HS-5 (cell line): ENCODE measurements at regions not wholly inside any gene's neighbourhood (a gene's known extent, or its start where the extent isn't known, plus 50 kb on each side); places are given as distances from the start of the nearest gene placed in this dataset.
"Not testable (repeated sequence)": the region's sequence is repeated elsewhere in the genome, so short reads cannot be mapped to it uniquely, and the experiment has no call there.

Source experiments
- DNase-seq: peaks from one replicate; pipeline ENCODE4 v3.0.0-alpha.2; 2012; ENCODE audit warnings: low read depth

DNA sequence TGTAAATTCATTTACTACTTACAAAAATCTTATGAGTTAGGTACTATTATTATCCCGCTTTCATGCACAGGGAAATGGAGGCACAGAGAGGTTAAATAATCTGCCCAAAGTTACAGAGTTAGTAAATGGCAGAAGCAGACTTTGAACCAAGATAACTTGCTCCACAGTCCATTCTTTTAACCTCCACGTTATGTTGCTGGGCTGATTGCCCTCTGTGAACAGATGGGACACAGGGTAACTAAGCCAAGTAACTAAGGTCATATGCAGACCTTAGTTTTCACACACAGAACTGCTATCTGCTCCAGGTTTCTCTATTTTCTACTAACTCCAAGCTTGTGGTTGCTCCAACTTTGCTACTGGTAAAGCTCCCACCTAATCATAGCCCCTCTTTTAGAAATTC is 147.1 kb upstream of the IFNG-AS1 start:
- no peak for DNase-seq

DNA sequence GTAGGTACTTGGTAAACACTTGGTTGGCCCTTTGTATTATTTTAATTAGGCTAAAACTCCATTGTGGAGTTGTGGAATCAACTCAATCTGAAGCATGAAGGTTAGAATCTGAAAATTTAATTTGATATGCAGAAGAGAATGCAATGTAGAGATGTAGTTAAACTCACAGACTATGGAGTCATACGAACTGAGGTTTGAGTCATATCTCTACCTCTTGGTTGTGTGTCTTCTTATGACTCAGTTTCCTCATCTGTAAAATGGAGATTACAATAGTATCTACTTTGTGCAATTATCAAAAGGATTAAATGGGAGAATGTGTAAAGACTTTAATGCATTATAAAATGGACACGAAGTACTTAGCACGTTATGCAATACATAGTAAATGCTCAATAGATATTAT is 146.0 kb upstream of the IFNG-AS1 start:
- DNase-seq, result no peak

DNA sequence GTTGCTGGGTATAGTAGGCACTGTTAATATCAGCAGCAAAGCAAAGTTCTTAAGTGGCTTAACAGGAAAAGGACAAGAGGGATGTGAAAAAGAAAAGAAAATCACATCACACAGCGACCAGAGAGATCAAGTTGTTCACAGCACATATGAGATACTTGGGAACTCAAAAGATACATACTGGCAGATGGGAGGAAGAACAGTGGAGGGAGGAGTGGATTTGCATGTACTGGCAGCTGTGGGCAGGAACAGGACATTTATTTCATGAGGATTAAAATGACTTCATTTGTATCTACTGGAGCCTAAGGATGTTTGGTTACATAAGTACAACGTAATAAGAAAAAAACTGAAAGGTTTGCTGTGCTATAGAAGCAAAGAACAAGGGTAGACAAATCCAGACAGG is 136.5 kb upstream of the IFNG-AS1 start:
- no peak for DNase-seq

DNA sequence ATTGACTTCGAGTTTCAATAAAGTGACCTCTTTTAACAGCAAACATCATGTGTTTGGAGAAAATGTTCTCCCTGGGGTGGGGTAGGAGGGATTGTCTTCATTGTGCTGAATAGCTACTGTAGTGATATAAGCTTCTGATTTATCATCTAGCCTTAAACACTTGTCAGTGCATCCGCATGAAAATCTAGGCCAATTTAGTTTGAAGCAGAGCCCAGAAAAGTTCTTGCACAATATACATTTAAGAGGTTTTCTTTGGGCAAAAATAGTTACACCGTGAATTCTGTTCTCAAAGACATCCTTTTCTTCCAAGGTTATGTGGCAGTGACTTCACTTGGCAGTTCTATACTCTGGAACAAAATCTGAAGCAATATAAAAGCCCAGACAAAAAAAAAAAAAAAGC is 136.0 kb upstream of the IFNG-AS1 start:
- DNase-seq, result no peak

DNA sequence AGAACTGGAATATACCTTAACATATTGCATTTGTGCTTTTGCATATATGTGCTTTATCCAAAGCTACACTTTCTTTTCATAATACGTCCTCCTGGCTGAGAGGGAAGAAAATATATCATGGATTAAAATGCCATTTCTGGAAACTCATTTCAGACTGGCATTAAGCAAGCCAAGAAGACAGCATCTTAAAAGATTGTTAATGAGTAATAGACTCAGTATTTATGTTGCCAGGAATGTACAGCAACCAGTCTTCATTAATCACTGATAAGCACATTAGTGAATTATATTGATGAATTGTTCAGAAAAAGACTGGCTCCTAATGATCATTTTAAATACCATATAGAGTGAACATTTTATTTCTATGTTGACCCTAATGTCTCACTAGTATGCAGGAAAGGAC is 134.9 kb upstream of the IFNG-AS1 start:
- no peak for DNase-seq

DNA sequence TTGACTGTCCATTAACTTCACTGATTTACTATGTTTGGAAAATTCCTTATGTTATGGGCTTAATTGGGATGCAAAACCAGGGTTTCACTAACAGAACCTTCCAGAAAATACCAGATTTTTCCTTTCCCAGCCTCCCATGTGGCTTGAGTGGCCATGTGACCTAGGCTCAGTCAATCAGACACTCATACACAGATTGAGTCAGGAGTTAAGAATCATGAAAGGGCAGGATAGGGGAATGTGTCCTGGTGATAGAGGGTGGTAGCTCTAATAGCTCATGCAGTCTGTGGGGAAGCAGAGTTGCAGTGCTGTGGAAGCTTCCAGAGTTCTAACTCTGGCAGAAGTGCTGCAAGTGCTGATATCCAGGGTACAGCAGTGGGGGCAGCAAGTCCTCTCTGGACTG is 134.1 kb upstream of the IFNG-AS1 start:
- no peak for DNase-seq

DNA sequence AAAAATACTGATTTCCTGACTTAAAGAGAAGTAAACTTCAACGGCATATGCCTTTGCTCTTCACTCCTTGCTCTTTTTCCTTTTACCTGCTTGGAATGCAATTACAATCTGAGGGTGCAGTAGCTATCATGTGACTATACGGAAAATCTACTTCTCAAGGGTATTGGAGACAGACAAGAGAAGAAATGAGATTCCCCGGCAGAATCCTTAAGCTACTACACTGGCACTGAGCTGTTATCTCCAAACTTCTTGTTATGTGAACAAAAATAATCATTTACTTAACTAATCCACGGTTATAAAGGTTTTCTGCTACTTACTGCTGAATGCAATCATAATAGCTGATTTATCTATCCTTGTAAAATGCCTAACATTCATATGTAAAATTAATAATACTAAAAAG is 118.0 kb upstream of the IFNG-AS1 start:
- DNase-seq, result no peak

DNA sequence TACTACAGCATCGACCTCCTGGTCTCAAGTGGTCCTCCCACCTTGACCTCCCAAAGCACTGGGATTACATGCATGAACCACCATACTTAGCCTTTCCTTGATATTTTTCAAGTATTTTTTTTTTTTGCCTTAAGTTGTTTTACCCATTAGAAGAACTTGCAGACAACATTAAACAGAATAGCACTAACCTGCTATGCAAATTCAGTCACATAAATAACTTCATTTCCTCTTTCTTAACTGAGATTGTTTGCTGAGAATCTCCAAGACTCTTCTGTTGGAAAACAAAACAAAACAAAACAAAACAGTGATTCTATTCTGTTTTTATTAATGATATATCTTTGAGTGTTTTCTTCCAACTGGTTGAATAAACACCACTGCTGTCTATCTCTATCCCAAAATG is 115.9 kb upstream of the IFNG-AS1 start:
- DNase-seq, result no peak

DNA sequence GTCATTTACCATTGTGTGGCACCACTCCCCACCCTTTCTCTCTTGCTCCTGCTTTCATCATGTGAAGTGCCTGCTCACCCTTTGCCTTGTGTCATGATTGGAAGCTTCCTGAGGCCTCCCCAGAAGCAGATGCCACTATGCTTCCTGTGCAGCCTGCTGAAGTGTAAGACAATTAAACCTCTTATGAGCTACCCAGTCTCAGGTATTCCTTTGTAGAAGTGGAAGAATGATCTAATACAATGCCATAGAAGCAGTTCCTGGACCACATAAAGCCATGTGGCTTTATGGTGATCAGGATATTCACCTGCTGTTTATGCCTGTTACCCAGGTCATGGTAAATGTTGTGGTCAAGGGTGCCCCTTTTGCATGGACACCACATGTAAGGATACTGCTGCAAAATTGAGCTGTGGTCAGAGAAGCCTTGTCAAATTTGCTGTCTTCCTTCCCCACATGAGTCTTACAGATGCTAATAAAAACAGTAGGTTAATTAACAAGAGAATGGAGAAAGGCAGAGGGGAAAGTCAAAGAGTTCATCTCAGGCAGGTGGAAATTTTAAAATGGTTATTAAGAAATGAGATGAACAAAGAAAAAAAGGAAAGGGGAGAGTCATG is 112.8 kb upstream of the IFNG-AS1 start:
- DNase-seq, result no peak

DNA sequence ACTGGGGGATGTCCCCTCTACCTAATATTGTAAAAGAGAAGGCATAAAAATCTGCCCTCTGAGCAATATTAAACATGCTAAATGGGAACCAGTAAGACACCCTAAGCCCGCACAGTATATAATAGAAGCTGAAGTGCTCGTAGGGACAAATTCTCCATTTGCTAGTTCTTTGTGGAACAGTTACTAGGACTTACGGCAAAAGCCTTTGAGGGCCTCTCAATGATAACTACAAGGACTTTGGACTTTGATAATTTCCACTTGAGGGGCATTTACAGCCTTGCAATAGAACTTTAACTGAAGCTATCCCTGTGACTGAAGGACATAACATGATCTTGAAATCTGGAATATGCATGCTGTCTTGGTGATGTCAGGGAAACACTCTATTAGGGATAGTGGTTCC is 111.5 kb upstream of the IFNG-AS1 start:
- DNase-seq, result no peak

DNA sequence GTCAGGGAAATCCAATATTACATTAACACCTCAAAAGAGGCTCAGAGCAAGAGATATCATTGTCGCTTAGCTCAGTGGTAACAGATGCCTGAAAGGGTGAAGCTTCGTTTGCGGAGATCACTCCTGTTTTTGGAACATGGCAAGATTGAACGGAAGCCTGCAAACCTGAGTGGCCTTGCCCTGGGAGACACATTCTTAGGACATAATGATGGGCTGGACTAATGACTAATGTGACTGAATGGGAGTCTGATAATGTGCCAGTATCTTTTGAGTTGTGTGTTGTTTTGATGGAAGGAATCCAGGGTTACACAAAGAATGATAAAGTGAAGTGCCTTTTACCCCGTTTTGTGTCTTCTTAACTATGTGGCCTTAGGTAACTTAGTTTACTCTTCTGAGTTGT is 109.3 kb upstream of the IFNG-AS1 start:
- DNase-seq, result no peak

DNA sequence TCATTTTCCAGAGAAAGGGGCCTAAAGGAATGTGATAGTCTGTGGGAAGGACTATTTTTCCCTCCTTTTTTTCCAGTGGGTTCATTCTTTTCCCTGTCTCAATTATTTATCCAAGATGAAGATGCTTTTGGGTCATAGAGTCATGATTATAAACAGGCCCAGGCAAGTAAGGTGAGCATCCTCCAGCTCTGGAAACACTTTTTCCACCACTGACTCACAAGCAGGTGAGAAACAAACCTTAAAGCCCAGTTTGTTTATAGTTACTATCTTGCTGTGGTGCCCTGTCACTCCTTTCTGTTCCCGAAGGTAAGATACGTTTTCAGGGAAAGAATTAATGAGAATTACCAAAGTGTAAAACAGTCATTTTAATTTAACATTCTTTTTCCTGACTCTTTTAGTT is 107.7 kb upstream of the IFNG-AS1 start:
- no peak for DNase-seq

DNA sequence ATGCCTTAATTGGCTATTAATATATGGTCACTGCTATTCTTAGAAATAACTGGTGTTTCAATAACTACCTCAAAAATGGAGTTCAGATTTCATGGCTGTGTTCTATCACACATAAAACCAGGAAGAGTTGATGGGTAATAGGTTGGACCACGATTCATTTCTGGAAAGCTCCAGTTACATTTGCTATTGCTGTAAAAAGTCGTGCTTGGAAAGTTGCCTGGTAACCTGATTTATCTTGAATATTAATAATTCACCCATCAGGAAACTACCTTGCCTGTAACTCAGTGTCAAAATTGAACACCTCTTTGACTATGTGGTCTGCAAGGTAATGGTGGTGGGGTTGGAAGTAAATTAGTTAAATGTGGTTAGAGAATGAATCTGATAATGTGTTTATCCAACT is 104.7 kb upstream of the IFNG-AS1 start:
- DNase-seq, result no peak

DNA sequence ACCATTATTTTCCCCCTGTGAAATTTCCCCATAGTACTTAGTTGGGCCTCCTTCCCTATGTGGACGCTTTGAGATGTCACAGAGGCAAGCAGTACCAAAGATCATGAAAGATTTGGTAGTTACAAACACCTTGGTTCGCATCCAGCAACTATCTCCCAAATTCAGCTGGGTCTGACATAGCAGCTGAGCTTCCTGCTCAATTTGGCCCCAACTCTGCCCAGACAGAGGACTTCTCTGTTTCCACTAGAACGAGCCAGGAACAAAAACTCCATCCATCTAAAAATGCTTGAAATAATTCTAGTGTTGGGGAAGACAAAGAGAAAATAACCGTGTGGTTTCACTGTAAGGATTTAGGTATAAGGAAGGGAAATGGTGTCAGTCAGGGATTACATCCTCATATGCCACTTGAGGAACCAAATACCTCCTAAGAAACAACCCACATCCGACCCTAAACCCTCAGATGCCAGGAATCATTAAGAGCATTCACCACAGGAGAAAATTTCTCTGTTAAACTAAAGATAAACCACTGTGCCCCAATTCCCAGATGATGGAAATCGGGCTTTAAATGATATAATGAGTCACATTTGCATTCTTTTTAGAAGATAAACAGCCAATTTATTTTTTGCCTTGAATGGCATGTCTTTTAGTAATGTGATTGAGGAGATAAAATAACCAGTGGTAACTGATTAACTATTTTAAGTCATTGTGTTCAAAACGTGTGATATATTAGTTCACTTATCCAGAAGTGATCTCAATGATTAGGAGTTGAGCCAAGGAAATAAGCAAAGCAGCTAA is 103.7 kb upstream of the IFNG-AS1 start:
- no peak for DNase-seq

DNA sequence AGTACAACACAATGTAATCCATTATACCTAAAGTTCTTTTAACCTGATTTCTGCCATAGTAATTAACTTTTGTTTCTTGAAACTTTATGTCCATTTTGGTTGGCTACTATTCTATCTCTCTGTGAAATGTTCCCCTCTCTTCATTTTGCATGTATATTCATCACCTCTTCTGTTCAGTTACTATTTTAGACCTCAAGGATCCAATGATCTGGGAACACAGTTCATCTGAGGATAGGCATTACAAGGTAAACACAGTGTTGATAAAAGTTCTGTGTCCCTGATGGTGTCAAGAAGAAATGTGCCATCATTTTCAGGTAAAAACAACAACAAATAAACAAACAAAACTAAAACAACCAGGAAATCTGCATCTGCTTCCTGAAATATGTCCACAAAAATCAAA is 102.2 kb upstream of the IFNG-AS1 start:
- DNase-seq, result no peak

DNA sequence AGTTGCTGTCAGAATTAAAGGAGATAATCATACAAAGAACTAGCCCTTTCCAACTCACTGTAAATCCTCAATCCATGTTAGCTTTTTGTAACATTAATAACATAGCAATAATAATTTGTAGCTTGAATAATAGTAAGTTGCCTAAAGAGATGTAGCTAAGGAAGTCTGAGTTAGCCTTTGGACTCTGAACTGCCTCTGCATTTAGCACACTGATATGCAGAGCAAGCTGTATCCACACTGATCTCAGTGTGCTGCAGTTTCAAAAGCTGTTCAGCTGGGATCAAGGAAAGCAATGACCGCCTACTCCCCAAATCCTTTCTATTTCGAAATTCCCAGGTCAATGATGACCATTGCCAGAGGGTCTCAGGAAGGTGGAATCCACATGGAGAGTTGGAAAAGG is 99.3 kb upstream of the IFNG-AS1 start:
- no peak for DNase-seq

DNA sequence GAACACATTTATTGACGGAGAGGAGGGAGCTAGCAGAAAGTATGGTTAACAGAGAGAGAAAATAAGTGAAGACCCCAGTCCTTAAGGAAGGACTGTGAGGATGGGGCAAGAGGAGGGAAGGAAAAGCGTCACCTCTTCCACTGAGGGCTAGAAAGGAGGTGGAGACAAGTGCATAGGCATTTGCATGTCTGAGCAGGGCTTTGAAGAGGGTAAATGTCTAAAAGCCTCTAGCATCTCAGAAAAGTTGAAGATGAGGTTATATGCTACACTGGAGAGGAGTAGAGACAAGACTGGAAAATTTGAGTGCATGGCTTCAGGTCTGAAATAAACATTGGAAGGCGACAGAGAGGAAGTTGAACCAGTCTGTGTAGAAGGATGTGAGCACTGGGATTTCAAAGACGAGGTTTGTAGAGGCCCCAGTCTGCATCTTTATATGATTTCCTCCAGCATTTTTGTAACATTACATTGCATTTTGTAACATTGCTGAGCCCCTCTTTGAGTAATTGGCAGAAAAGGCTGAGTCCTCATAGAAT is 98.5 kb upstream of the IFNG-AS1 start:
- DNase-seq, result no peak

DNA sequence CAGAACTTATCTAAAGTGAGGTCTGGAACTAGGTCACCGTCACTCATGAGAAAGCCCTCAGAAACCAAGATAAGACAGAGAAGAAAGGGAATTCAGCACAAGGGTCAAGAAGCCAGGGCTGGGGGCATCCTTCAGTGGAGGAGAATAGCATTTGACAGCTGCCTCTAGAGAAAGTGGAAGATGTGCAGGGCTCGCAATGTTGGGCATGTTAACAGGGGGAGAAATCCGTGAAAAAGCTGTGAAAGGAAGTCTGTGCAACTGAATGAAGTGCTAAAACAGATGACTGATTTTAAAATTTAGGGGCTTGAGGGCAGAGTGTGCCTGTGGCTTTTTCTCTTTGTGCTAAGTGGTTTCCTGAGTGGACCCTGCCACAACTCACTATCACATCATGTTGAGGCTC is 97.7 kb upstream of the IFNG-AS1 start:
- DNase-seq, result no peak

DNA sequence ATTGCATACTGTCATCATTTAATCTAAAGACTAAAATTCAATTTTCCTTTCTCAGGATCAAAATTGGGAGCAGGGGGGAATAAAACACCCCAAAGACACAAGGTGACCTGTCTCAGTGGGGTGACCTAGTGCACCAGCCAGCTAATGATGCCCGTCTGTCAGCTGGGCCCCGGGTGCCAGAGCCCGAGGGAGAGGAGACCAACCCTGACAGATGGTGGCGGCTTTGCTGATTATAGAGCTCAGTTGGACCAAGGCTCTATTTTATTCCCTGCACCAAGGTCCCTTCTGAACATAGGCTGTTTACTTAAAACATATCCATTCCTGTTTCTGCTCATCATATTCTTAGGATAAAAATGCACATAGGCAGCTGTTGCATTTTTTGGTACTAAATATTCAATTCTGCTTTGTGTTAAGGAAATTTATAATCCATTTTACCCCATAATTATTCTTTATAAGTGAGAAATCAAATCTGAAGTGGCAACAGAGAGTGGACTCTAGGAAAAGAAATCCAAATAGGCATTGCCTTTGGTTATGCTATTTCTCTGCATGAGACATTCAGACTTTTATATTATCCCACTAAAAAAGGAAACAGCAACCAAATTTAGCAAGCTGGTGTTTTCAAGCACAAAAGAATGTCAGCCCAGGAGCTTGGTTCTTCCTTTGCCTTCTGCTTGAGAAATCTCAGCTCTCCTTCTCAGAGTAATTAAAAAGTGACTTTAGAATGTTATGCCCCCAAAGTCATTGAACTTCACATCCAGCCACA is 96.8 kb upstream of the IFNG-AS1 start:
- no peak for DNase-seq

DNA sequence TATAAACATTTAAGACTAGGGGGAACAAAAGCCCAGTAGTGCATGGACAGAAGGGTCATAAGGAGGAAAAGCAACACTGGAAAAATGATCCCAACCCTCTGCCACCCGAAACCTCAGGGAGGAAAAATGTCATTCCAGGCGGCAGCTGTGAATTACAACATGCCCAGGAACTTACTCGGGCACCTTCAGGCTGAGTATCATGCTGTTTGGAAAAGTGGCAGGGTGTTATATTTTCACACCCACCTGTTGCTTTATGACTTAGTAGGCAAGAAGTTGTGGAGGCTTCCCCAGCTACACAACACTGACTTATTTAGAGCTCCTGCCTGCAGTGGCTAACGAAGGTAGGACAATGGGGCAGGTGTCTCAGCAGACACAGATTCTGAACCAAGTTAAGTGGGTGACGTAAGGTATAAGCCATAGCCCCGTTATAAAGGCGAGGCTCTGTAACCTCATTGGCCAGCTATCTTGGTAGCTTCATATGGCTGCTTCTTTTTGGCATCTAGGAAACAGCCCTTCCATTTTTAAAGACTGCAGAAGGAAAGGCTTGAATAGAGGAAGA is 96.1 kb upstream of the IFNG-AS1 start:
- no peak for DNase-seq

DNA sequence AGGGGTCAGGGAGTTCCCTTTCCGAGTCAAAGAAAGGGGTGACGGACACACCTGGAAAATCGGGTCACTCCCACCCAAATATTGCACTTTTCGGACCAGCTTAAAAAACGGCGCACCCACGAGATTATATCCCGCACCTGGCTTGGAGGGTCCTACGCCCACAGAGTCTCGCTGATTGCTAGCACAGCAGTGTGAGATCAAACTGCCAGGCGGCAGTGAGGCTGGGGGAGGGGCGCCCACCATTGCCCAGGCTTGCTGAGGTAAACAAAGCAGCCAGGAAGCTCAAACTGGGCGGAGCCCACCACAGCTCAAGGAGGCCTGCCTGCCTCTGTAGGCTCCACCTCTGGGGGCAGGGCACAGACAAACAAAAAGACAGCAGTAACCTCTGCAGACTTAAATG is 88.8 kb upstream of the IFNG-AS1 start:
- DNase-seq, result not testable (repeated sequence)

DNA sequence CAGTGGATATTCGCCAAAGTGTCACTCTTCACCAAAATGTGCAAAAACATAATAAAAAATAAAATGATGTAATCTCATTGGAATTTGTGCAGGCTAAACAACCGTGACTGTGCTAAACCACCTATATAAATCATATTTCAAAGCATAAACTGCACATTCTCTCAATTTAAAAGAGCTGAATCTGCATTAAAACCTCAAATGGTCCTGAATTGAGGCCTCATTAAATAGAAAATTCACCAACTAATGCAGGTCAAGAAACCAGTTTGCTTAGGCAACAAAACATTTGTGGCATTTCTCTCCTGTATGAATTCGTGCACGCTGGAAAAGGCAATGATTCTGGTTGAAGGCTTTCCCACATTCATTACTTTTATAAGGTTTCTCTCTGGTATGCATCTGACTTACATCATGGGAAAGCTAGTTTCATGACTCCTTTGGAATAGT is 80.1 kb upstream of the IFNG-AS1 start:
- DNase-seq, result peak; percentile 40

DNA sequence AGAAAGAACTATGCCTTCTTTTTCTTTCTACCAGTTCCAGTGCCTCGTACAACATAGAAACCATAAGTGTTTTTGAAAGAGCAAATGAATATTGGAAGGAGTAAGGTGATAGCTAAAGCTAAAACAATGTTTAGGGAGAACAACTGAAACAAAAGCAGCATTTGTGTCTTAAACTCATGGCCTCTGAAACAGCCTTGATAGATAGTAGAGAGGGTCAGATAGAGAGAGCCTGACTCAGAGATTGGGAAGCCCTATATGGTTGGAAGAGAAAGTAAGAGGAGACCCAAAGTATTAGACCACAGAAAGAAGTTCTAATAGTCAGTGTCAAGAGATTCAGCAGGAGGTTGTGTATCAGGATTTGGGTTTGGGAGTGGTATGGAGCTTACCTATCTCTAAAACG is 79.6 kb upstream of the IFNG-AS1 start:
- DNase-seq, result peak; percentile 4
